GM23248 (cell line): ENCODE measurements at regions not wholly inside any gene's neighbourhood (a gene's known extent, or its start where the extent isn't known, plus 50 kb on each side); places are given as distances from the start of the nearest gene placed in this dataset.

Source experiments
- EZH2 ChIP-seq: fragments of 200-600 bp; sonication (generic); IDR thresholded peaks from 2 replicates; pipeline ENCODE4 v1.6.1; 2018; ENCODE audit warnings: antibody characterized with exemption, mild to moderate bottlenecking; ENCODE audit not compliant: insufficient read depth, poor library complexity, severe bottlenecking
- EZH2phosphoT487 ChIP-seq: fragments of 200-600 bp; sonication (generic); IDR thresholded peaks from 2 replicates; pipeline ENCODE4 v1.6.1; 2018; ENCODE audit warnings: antibody characterized with exemption, moderate library complexity, mild to moderate bottlenecking, low read depth; ENCODE audit not compliant: insufficient read depth

- no peak for TF ChIP-seq EZH2
- no peak for TF ChIP-seq EZH2phosphoT487
These were observed 73.2 kb upstream of the PSMA6 start for GRCh38 chr14:35218963-35219362.
